ENCODE measurements at regions not wholly inside any gene's neighbourhood (a gene's known extent, or its start where the extent isn't known, plus 50 kb on each side); places are given as distances from the start of the nearest gene placed in this dataset.

DNA sequence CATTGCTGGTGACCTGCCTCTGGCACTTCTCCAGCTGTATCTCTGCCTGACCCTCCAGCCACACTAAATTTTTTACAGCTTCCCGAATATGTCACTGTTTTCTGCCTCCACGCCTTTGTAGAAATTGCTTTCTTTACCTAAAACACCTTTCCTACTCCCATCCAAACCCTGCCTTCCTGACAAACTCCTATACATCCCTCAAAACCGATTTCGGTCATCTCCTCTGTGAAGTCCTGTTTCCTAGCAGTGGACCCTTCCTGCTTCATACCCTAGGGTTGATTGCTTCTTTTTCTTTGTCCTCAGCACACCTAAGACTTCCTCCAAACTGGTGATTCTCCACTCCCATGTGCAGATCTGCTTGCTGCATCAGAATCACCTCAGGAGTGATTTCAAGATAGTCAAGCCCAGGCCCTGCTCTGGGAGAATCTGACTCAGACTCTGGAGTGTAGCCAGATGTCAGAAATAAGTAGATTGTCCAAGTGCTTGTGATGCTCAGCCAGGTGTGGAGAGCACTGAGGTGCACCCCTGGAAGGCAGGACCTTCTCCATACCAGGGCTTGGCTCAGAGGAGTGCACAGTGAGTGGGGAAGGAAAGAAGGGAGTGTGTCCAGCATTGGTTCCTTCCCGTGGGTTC is 184.2 kb downstream of the COPRS start:
- no peaks in the 10 kb centered on the region for H3K36me3 ChIP-seq
- H3K4me1 ChIP-seq = peaks cover 0 to 21% (median 5%) of the 10 kb centered on the region in 4 donors
- intact Hi-C loops (cut with DNase I) = no loop called here
- WGBS = 76% methylated on average over 5 of the region's 5 CpGs
- TF ChIP-seq POLR2A (IDR thresholded peaks at IDR 0.05; ENCODE audit: low read depth) (no peak), EP300 (IDR thresholded peaks at IDR 0.05) (no peak), POLR2AphosphoS5 (IDR thresholded peaks at IDR 0.05) (no peak)
- TF ChIP-seq, protein P1, sequence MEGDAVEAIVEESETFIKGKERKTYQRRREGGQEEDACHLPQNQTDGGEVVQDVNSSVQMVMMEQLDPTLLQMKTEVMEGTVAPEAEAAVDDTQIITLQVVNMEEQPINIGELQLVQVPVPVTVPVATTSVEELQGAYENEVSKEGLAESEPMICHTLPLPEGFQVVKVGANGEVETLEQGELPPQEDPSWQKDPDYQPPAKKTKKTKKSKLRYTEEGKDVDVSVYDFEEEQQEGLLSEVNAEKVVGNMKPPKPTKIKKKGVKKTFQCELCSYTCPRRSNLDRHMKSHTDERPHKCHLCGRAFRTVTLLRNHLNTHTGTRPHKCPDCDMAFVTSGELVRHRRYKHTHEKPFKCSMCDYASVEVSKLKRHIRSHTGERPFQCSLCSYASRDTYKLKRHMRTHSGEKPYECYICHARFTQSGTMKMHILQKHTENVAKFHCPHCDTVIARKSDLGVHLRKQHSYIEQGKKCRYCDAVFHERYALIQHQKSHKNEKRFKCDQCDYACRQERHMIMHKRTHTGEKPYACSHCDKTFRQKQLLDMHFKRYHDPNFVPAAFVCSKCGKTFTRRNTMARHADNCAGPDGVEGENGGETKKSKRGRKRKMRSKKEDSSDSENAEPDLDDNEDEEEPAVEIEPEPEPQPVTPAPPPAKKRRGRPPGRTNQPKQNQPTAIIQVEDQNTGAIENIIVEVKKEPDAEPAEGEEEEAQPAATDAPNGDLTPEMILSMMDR (IDR thresholded peaks at IDR 0.05) = no peak
- no peak for DNase-seq (ENCODE audit: extremely low spot score)
- no peaks in the 10 kb centered on the region for H3K9me3 ChIP-seq
- peaks cover 0 to 1% (median 0%) of the 10 kb centered on the region in 4 donors for H3K27me3 ChIP-seq
- H3K27ac ChIP-seq (replicated peaks in 1 of 4) = no peak overlapping the region
- H3K4me3 ChIP-seq = no peak overlapping the region

DNA sequence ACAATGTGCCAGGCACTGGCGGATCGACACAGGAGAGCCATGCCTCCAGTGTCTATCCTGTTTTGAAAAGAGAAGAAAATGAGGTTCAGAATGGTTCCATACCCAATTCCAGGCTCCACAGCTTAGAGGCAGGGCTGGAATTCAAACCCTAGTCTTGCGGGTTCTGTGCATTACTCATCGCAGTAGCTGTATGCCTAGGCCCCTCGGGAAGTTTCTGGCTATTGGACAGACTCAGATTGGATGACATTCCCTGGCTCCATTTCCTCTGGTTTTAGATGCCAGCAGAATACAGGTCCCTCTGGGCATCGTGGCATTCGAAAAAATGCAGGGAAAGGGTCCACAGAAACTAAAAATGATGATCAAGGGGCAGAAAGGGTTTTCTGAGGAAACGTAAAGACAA is 184.7 kb downstream of the COPRS start:
- TF ChIP-seq, protein P1 (IDR thresholded peaks at IDR 0.05) = no peak
- TF ChIP-seq EP300 (IDR thresholded peaks at IDR 0.05) (no peak), POLR2A (IDR thresholded peaks at IDR 0.05; ENCODE audit: low read depth) (no peak), POLR2AphosphoS5 (IDR thresholded peaks at IDR 0.05) (no peak)
- WGBS = 67% methylated on average over 8 of the region's 8 CpGs
- H3K27ac ChIP-seq (replicated peaks in 1 of 4) = no peak overlapping the region
- intact Hi-C loops (cut with DNase I) = no loop called here
- no peaks in the 10 kb centered on the region for H3K9me3 ChIP-seq
- peaks cover 0 to 21% (median 5%) of the 10 kb centered on the region in 4 donors for H3K4me1 ChIP-seq
- no peaks in the 10 kb centered on the region for H3K36me3 ChIP-seq
- DNase-seq (ENCODE audit: extremely low spot score) = no peak
- H3K4me3 ChIP-seq = no peak overlapping the region
- H3K27me3 ChIP-seq = no peaks in the 10 kb centered on the region

DNA sequence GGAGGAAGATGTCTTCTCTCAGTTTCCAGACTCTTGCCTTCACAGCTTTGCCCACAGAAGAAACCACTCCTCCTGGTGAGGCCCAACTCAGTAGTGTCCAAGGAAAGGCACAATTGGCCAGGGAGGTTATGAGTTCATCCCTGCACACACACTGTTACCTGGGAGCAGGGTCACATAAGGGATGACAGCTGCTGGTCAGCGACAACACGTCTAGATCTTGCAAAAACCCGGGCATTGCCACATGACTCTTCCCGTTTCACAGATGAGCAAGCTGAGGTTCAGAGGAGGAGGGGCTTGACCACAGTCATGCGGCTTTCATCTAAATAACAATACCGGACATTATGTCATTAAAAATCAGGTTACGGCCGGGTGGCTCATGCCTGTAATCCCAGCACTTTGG is 186.0 kb downstream of the COPRS start:
- WGBS = 83% methylated on average over 4 of the region's 8 CpGs
- Histone ChIP-seq H3K36me3 (no peaks in the 10 kb centered on the region), H3K27ac (replicated peaks in 1 of 4) (no peak overlapping the region), H3K27me3 (no peaks in the 10 kb centered on the region), H3K9me3 (no peaks in the 10 kb centered on the region), H3K4me1 (peaks cover 0 to 17% (median 5%) of the 10 kb centered on the region in 4 donors), H3K4me3 (no peak overlapping the region)
- TF ChIP-seq EP300 (IDR thresholded peaks at IDR 0.05) (no peak), POLR2A (IDR thresholded peaks at IDR 0.05; ENCODE audit: low read depth) (no peak), POLR2AphosphoS5 (IDR thresholded peaks at IDR 0.05) (no peak)
- TF ChIP-seq, protein P1 (IDR thresholded peaks at IDR 0.05) = no peak
- no peak for DNase-seq (ENCODE audit: extremely low spot score)
- intact Hi-C loops (cut with DNase I) = no loop called here

DNA sequence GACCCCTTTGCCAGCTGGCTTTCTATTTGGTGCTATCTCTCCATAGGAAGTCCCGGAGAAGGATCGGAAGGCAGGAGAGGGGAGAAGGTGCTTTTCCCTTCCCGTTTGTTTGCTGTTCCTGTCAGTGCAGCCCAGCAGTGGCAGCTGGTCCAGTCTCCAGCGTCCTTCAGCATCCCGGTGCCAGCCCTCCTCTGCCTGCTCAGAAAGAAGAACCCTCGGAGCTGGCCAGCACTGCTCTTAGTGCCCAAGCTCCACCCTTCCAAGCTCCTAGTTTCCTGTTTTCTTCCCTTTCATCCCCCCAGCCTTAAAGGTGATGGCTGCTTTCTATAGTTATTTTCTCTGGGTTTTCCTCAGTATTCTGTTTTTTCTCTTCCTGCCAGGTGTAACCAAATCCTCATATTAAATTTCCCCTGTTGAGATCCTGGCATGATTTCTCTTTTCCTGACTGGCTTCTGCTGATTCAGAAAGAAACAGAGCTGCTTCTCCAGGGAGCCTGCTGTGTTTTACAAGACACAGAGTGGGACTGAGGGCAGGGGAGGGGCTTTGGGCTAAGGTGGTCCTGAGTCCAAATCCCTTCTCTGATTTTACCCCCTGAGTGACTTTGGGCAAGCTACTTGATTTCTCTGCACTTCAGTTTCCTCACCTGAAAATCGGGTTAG is 186.8 kb downstream of the COPRS start:
- DNase-seq (ENCODE audit: extremely low spot score) = no peak
- Histone ChIP-seq H3K4me3 (no peak overlapping the region), H3K4me1 (peaks cover 0 to 17% (median 5%) of the 10 kb centered on the region in 4 donors), H3K27me3 (no peaks in the 10 kb centered on the region), H3K36me3 (no peaks in the 10 kb centered on the region), H3K9me3 (no peaks in the 10 kb centered on the region), H3K27ac (replicated peaks in 1 of 4) (no peak overlapping the region)
- TF ChIP-seq, protein P1 (IDR thresholded peaks at IDR 0.05) = no peak
- TF ChIP-seq EP300 (IDR thresholded peaks at IDR 0.05) = no peak
- no peak for TF ChIP-seq POLR2AphosphoS5 (IDR thresholded peaks at IDR 0.05)
- intact Hi-C loops (cut with DNase I) = no loop called here
- WGBS = 43% methylated on average over 7 of the region's 7 CpGs

All from esophagus muscularis mucosa (tissue), 4 donors.